A673 (cell line): ENCODE measurements at regions not wholly inside any gene's neighbourhood (a gene's known extent, or its start where the extent isn't known, plus 50 kb on each side); places are given as distances from the start of the nearest gene placed in this dataset.

Source experiments
- BruUV-seq: library from RNA; stranded (reverse); fragments of 400-500 nt; replicated peaks from 2 replicates; lab custom pipeline; 2021; lab: Mats Ljungman, UMichigan
- CTCF ChIA-PET: fragments of 300-600 bp; sonication (Branson Sonifier 250); formaldehyde crosslinking; loops from one replicate; lab custom pipeline; 2022; ENCODE audit warnings: antibody characterized with exemption; lab: Charles Lee
- POLR2A ChIA-PET: fragments of 300-600 bp; sonication (Branson Sonifier 250); formaldehyde crosslinking; loops from one replicate; lab custom pipeline; 2022; ENCODE audit warnings: antibody characterized with exemption; ENCODE audit not compliant: low non-redundant PET; lab: Charles Lee
- DNase-seq: peaks from one replicate; pipeline ENCODE4 v3.0.0-alpha.2; 2015; ENCODE audit warnings: low spot score
- H3K27ac ChIP-seq: fragments of 200-600 bp; sonication (generic); 2 replicates; pipeline ENCODE4 v1.5.1; 2016; ENCODE audit warnings: mixed run types, low read depth, mild to moderate bottlenecking, mixed read lengths, antibody characterized with exemption, low read length; ENCODE audit not compliant: poor library complexity, severe bottlenecking
- H3K27me3 ChIP-seq: fragments of 200-600 bp; sonication (generic); replicated peaks from 2 replicates; pipeline ENCODE4 v1.6.1; 2017; ENCODE audit warnings: mixed run types, low read depth, mild to moderate bottlenecking, mixed read lengths, antibody characterized with exemption, low read length; ENCODE audit not compliant: insufficient read depth, poor library complexity
- H3K36me3 ChIP-seq: fragments of 200-600 bp; sonication (generic); 2 replicates; pipeline ENCODE4 v1.6.1; 2016; ENCODE audit warnings: mixed run types, mild to moderate bottlenecking, mixed read lengths, antibody characterized with exemption, low read length; ENCODE audit not compliant: insufficient read depth, poor library complexity, severe bottlenecking
- H3K4me1 ChIP-seq: fragments of 200-600 bp; sonication (generic); 2 replicates; pipeline ENCODE4 v1.6.1; 2017; ENCODE audit warnings: mixed run types, mild to moderate bottlenecking, mixed read lengths, antibody characterized with exemption, low read length; ENCODE audit not compliant: insufficient read depth, poor library complexity, severe bottlenecking
- H3K4me3 ChIP-seq: fragments of 200-600 bp; sonication (generic); 2 replicates; pipeline ENCODE4 v1.5.1; 2016; ENCODE audit warnings: low read depth, mixed run types, mild to moderate bottlenecking, mixed read lengths, low read length; ENCODE audit not compliant: poor library complexity, severe bottlenecking
- H3K9me3 ChIP-seq: fragments of 200-600 bp; sonication (generic); 2 replicates; pipeline ENCODE4 v1.6.1; 2016; ENCODE audit warnings: mixed run types, low read depth, mild to moderate bottlenecking, mixed read lengths, antibody characterized with exemption, low read length; ENCODE audit not compliant: poor library complexity, severe bottlenecking
- EZH2 ChIP-seq: fragments of 200-600 bp; sonication (generic); IDR thresholded peaks from 2 replicates; pipeline ENCODE4 v1.6.1; 2017; ENCODE audit warnings: borderline replicate concordance, low read depth, mild to moderate bottlenecking, mixed read lengths, antibody characterized with exemption, low read length; ENCODE audit not compliant: poor library complexity, severe bottlenecking
- intact Hi-C: fragments of 100-400 bp; cut with micrococcal nuclease; formaldehyde crosslinking; loops from one replicate; pipeline ENCODE4 v1.10.0; 2022; ENCODE audit not compliant: unreplicated experiment
- TF ChIP-seq, protein P1 (sequence below): fragments of 300-800, 200-600 bp; sonication (generic); conservative IDR thresholded peaks from 2 replicates; pipeline ENCODE4 v1.5.1; 2017; ENCODE audit warnings: low read depth, mild to moderate bottlenecking, antibody characterized with exemption, low read length, moderate library complexity, mixed read lengths

DNA sequence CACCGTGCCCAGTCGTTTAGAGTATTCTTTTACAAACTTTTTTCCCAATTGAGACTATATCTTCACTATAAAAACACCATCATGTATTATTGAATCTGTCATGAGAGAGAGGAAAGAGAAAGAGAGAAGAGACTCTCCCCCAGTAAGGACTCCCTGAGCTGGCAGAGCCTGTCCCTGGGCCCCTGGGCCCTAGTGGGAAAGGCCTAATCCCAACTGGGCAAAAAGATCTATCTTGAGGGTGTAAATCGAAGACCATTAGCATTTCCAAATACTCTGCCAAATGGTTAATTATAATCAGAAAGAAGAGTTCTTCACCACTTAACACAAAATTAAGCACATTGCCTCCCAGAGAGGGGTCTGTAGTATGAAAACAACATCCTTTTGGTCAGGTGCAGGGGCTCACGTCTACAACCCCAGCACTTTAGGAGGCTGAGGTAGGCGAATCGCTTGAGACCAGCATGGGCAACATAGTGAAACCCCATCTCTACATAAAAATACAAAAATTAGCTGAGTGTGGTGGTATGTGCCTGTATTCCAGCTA, 108.2 kb downstream of the SKIDA1 start:
- no peaks in the 10 kb centered on the region for H3K36me3 ChIP-seq
- BruUV-seq, result no TSS peak
- H3K4me1 ChIP-seq, result no peaks in the 10 kb centered on the region
- TF ChIP-seq, protein P1, sequence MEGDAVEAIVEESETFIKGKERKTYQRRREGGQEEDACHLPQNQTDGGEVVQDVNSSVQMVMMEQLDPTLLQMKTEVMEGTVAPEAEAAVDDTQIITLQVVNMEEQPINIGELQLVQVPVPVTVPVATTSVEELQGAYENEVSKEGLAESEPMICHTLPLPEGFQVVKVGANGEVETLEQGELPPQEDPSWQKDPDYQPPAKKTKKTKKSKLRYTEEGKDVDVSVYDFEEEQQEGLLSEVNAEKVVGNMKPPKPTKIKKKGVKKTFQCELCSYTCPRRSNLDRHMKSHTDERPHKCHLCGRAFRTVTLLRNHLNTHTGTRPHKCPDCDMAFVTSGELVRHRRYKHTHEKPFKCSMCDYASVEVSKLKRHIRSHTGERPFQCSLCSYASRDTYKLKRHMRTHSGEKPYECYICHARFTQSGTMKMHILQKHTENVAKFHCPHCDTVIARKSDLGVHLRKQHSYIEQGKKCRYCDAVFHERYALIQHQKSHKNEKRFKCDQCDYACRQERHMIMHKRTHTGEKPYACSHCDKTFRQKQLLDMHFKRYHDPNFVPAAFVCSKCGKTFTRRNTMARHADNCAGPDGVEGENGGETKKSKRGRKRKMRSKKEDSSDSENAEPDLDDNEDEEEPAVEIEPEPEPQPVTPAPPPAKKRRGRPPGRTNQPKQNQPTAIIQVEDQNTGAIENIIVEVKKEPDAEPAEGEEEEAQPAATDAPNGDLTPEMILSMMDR, result no peak
- TF ChIP-seq EZH2, result no peak
- no peaks in the 10 kb centered on the region for H3K9me3 ChIP-seq
- no peak for DNase-seq
- H3K27ac ChIP-seq, result no peak overlapping the region
- ChIA-PET POLR2A (interaction anchor here (0.6 kb wide), 1 partner anchor 53 kb away, joined by 6 read pairs; no protein-coding TSS in a partner anchor), CTCF (no interaction called here)
- H3K27me3 ChIP-seq, result no peaks in the 10 kb centered on the region
- no peak overlapping the region for H3K4me3 ChIP-seq
- intact Hi-C loops, result no loop called here

GRCh38 chr10:21413680-21414079, 111.8 kb downstream of the SKIDA1 start:
- ChIA-PET CTCF (no interaction called here), POLR2A (no interaction called here)
- Histone ChIP-seq H3K4me1 (peaks cover 6% of the 10 kb centered on the region), H3K4me3 (no peak overlapping the region), H3K27me3 (no peaks in the 10 kb centered on the region), H3K36me3 (no peaks in the 10 kb centered on the region), H3K27ac (no peak overlapping the region), H3K9me3 (no peaks in the 10 kb centered on the region)
- intact Hi-C loops, result no loop called here
- no peak for TF ChIP-seq EZH2
- TF ChIP-seq, protein P1, result no peak
- BruUV-seq, result no TSS peak
- DNase-seq, result no peak

DNA sequence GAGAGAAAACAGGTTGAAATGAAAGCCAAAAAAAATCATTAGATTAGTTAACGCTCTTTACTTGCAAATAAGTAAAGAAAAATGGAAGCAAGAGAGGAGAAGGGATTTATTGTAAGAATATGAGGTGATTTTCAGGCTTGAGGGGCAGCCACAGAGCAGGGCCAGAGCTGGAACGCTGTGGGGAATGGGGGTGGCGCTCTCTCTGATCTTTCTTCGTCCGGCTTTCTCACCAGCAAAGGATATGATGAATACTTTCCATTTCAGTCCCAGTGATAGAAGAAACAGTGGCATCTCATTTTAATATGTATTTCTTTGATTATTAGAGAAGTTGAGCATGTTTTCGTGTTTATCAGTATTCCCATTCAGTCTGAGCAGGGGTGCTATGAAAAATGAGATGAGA, 112.2 kb downstream of the SKIDA1 start:
- Histone ChIP-seq H3K27ac (no peak overlapping the region), H3K36me3 (no peaks in the 10 kb centered on the region), H3K9me3 (no peaks in the 10 kb centered on the region), H3K27me3 (no peaks in the 10 kb centered on the region), H3K4me3 (no peak overlapping the region), H3K4me1 (peaks cover 8% of the 10 kb centered on the region)
- no TSS peak for BruUV-seq
- no peak for DNase-seq
- POLR2A ChIA-PET, result no interaction called here
- intact Hi-C loops, result no loop called here
- CTCF ChIA-PET, result no interaction called here
- no peak for TF ChIP-seq EZH2
- TF ChIP-seq, protein P1, result no peak
